Stomach (tissue), 8 donors: ENCODE measurements at regions not wholly inside any gene's neighbourhood (a gene's known extent, or its start where the extent isn't known, plus 50 kb on each side); places are given as distances from the start of the nearest gene placed in this dataset.

Experiments used
- DNase-seq, 2 donors: peaks; one replicate each; pipeline versions ENCODE4 v3.0.0 to v3.0.0-alpha.2; 2013 to 2019
- H3K27ac ChIP-seq, 5 donors: fragments of 200-600 bp in 4 of 5; sonication (generic) in 4 of 5; one replicate each; pipeline ENCODE4 v1.5.1; 2013 to 2019; ENCODE audit warnings: mild to moderate bottlenecking in 1 of 5, moderate library complexity in 1 of 5
- H3K27me3 ChIP-seq, 3 donors: fragments of 200-600 bp; sonication (generic); one replicate each; pipeline ENCODE4 v1.5.1; 2017 to 2019; ENCODE audit warnings: mixed run types in 1 of 3
- H3K36me3 ChIP-seq, 4 donors: fragments of 200-600 bp; sonication (generic); 1 replicate in 3 of 4; 2 replicates in 1 of 4; pipeline ENCODE4 v1.5.1; 2016 to 2019
- H3K4me1 ChIP-seq, 4 donors: fragments of 200-600 bp; sonication (generic); one replicate each; pipeline ENCODE4 v1.5.1; 2016 to 2019
- H3K4me3 ChIP-seq, 4 donors: fragments of 200-600 bp; sonication (generic) in 3 of 4; one replicate each; pipeline ENCODE4 v1.5.1; 2016 to 2019; ENCODE audit warnings: mild to moderate bottlenecking in 1 of 4
- H3K9me3 ChIP-seq, 4 donors: fragments of 200-600 bp; sonication (generic); one replicate each; pipeline ENCODE4 v1.5.1; 2016 to 2019
- CTCF ChIP-seq, 7 experiments: fragments of 450-650 bp in 4 of 7; fragments of 200-600 bp in 3 of 7; sonication (generic) in 3 of 7; IDR thresholded peaks; one replicate each; pipeline ENCODE4 v1.5.1; 2016 to 2019; ENCODE audit warnings: antibody characterized with exemption in 7 of 7, control low read depth in 2 of 7, mild to moderate bottlenecking in 1 of 7
- EP300 ChIP-seq: sonication (generic); formaldehyde crosslinking; IDR thresholded peaks from one replicate; pipeline ENCODE4 v1.6.1; 2017; ENCODE audit warnings: antibody characterized with exemption
- POLR2A ChIP-seq, 4 donors: fragments of 450-650 bp; IDR thresholded peaks; one replicate each; pipeline ENCODE4 v1.6.1; 2016; ENCODE audit warnings: antibody characterized with exemption in 4 of 4, control low read depth in 2 of 4, mild to moderate bottlenecking in 1 of 4, moderate library complexity in 1 of 4
- POLR2AphosphoS5 ChIP-seq, 3 donors: sonication (generic); formaldehyde crosslinking; IDR thresholded peaks; one replicate each; pipeline ENCODE4 v1.6.1; 2016; ENCODE audit warnings: antibody characterized with exemption in 3 of 3
- WGBS, 5 donors: extraction: QIAGEN DNeasy Blood & Tissue Kit in 3 of 5; methylation state at CpG; one replicate each; pipeline versions ENCODE4 v1.1.5 to v1.1.7; 2013 to 2018; 5-methylcytosine and 5-hydroxymethylcytosine counted together
- intact Hi-C: fragments of 100-400 bp; cut with DNase I; formaldehyde crosslinking; loops from one replicate; pipeline ENCODE4 v1.15.1; 2023; ENCODE audit warnings: low total_unique reads
- donor health status: healthy with polysubstance abuse.
- donor health status: Bipolar disorder and iron deficiency.
- donor health status: healthy.

- no peaks in the 10 kb centered on the region for H3K36me3 ChIP-seq
- TF ChIP-seq POLR2A (IDR thresholded peaks at IDR 0.05) = no peak
- no peak for TF ChIP-seq EP300
- peaks cover 0 to 46% (median 7%) of the 10 kb centered on the region in 3 donors for H3K27me3 ChIP-seq
- WGBS, 5 donors = 48 to 52% (median 49%) methylated on average over 3 of the region's 3 CpGs
- no peaks in the 10 kb centered on the region for H3K9me3 ChIP-seq
- H3K4me3 ChIP-seq = no peak overlapping the region
- no peak for DNase-seq
- no peaks in the 10 kb centered on the region for H3K4me1 ChIP-seq
- H3K27ac ChIP-seq = no peak overlapping the region
- intact Hi-C loops = no loop called here
These were observed 83.8 kb upstream of the HOXC13 start for GRCh38 chr12:53854701-53855316.

GRCh38 chr12:53856132-53856531 lies 82.5 kb upstream of the HOXC13 start:
- 66 to 85% (median 82%) methylated on average over 5 of the region's 5 CpGs for WGBS, 5 donors
- Histone ChIP-seq H3K27me3 (peaks cover 0 to 48% (median 7%) of the 10 kb centered on the region in 3 donors), H3K4me1 (no peaks in the 10 kb centered on the region), H3K27ac (no peak overlapping the region), H3K36me3 (no peaks in the 10 kb centered on the region), H3K9me3 (no peaks in the 10 kb centered on the region), H3K4me3 (no peak overlapping the region)
- no peak for DNase-seq
- intact Hi-C loops = no loop called here
- TF ChIP-seq CTCF (IDR thresholded peaks at IDR 0.05) (no peak), POLR2AphosphoS5 (IDR thresholded peaks at IDR 0.05) (no peak)

- 82 to 95% (median 88%) methylated on average over 2 of the region's 2 CpGs for WGBS, 5 donors
- Histone ChIP-seq H3K4me1 (no peaks in the 10 kb centered on the region), H3K4me3 (no peak overlapping the region), H3K9me3 (no peaks in the 10 kb centered on the region), H3K27me3 (peaks cover 0 to 40% (median 12%) of the 10 kb centered on the region in 3 donors), H3K27ac (no peak overlapping the region), H3K36me3 (no peaks in the 10 kb centered on the region)
- intact Hi-C loops = no loop called here
- no peak for DNase-seq
- TF ChIP-seq CTCF (IDR thresholded peaks at IDR 0.05) (no peak), POLR2A (IDR thresholded peaks at IDR 0.05) (no peak), EP300 (no peak), POLR2AphosphoS5 (IDR thresholded peaks at IDR 0.05) (no peak)
These were observed 81.0 kb upstream of the HOXC13 start for GRCh38 chr12:53857666-53858065.

GRCh38 chr12:53860426-53861345 lies 77.9 kb upstream of the HOXC13 start:
- WGBS, 5 donors = 47 to 53% (median 48%) methylated on average over 2 of the region's 2 CpGs
- no peak for TF ChIP-seq POLR2AphosphoS5 (IDR thresholded peaks at IDR 0.05)
- no peak for TF ChIP-seq CTCF (IDR thresholded peaks at IDR 0.05)
- TF ChIP-seq EP300 = no peak
- no peak for TF ChIP-seq POLR2A (IDR thresholded peaks at IDR 0.05)

More at GRCh38 chr12:53860426-53861345, 77.9 kb upstream of the HOXC13 start:
- Histone ChIP-seq H3K4me3 (no peak overlapping the region), H3K9me3 (no peaks in the 10 kb centered on the region), H3K4me1 (no peaks in the 10 kb centered on the region), H3K36me3 (no peaks in the 10 kb centered on the region), H3K27ac (no peak overlapping the region), H3K27me3 (peaks cover 0 to 31% (median 8%) of the 10 kb centered on the region in 3 donors)
- DNase-seq = no peak
- intact Hi-C loops = no loop called here
